ENCODE measurements at regions not wholly inside any gene's neighbourhood (a gene's known extent, or its start where the extent isn't known, plus 50 kb on each side); places are given as distances from the start of the nearest gene placed in this dataset.

DNA sequence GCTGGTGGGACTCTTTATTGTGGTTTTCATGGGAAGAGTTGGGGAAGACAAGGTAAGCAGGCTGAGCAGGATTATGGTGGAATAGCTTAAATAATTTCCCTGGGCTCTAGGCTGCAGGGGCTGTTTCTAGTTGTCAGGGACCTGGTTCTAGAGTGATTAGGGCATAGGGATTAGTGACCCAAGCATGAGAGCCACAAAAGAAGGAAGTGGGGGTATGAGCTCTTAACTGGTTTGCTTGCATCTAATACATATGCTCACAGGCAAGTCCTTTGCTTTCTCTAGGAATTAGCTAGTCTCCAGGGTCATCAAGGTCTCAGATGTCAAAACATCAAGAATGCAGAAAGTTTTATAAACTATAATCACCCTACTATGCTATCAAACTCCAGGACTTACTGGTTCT is 67.5 kb upstream of the NRN1 start:
- TF ChIP-seq, protein P1, sequence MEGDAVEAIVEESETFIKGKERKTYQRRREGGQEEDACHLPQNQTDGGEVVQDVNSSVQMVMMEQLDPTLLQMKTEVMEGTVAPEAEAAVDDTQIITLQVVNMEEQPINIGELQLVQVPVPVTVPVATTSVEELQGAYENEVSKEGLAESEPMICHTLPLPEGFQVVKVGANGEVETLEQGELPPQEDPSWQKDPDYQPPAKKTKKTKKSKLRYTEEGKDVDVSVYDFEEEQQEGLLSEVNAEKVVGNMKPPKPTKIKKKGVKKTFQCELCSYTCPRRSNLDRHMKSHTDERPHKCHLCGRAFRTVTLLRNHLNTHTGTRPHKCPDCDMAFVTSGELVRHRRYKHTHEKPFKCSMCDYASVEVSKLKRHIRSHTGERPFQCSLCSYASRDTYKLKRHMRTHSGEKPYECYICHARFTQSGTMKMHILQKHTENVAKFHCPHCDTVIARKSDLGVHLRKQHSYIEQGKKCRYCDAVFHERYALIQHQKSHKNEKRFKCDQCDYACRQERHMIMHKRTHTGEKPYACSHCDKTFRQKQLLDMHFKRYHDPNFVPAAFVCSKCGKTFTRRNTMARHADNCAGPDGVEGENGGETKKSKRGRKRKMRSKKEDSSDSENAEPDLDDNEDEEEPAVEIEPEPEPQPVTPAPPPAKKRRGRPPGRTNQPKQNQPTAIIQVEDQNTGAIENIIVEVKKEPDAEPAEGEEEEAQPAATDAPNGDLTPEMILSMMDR (IDR thresholded peaks at IDR 0.05) = no peak
- TF ChIP-seq POLR2A (IDR thresholded peaks at IDR 0.05) = no peak
